K562 (cell line): ENCODE measurements at regions not wholly inside any gene's neighbourhood (a gene's known extent, or its start where the extent isn't known, plus 50 kb on each side); places are given as distances from the start of the nearest gene placed in this dataset.

Experiments
- ATAC-seq: fragments of 200-7000 bp; cut with Tn5 transposase; 3 replicates; pipeline ENCODE4 v1.9.1; 2020; ENCODE audit warnings: moderate library complexity
- BruUV-seq: library from RNA; stranded (reverse); fragments of 400-500 nt; replicated peaks from 2 replicates; lab custom pipeline; 2021; lab: Mats Ljungman, UMichigan
- CTCF ChIA-PET: fragments of 300-600 bp; formaldehyde crosslinking; extraction: SDS; loops from one replicate; lab custom pipeline; 2021; ENCODE audit warnings: low intra/inter-chr PET ratio; lab: Yijun Ruan, JAX
- POLR2A ChIA-PET: fragments of 300-600, 350-650 bp; sonication (Branson Sonifier 250); formaldehyde crosslinking; extraction: SDS; loops from one replicate; lab custom pipeline; 2021; ENCODE audit warnings: antibody characterized with exemption, inconsistent platforms; lab: Yijun Ruan, JAX
- DNase-seq, 4 experiments: peaks; one replicate each; pipeline versions ENCODE4 v3.0.0 to v3.0.0-alpha.2; 2011 to 2018; ENCODE audit warnings: low spot score in 3 of 4, mixed read lengths in 3 of 4; ENCODE audit errors: extremely low read depth in 1 of 4
- FAIRE-seq: peaks from 2 replicates; lab custom pipeline; 2011; peaks lifted over from hg19 to GRCh38; lab: Jason Lieb, UNC
- H2AFZ ChIP-seq: 2 replicates; pipeline ENCODE4 v1.6.0; 2011; ENCODE audit warnings: low read depth, low read length, control low read depth, inconsistent platforms
- H3K27ac ChIP-seq: fragments of 200-600 bp; 3 replicates; pipeline ENCODE4 v1.8.0; 2011; ENCODE audit warnings: low read depth, mild to moderate bottlenecking, control low read depth, inconsistent platforms, low read length, moderate library complexity, mixed read lengths; ENCODE audit errors: extremely low read depth
- H3K27me3 ChIP-seq, 2 experiments: fragments of 300-600 bp in 1 of 2; 2 replicates in 1 of 2; 3 replicates in 1 of 2; pipeline versions ENCODE4 v1.6.0 to v1.8.0; 2011; ENCODE audit warnings: inconsistent platforms in 2 of 2, low read length in 2 of 2, mild to moderate bottlenecking in 1 of 2, mixed read lengths in 1 of 2, moderate library complexity in 1 of 2; ENCODE audit not compliant: control insufficient read depth in 2 of 2, insufficient read depth in 2 of 2
- H3K36me3 ChIP-seq: fragments of 300-600 bp; 3 replicates; pipeline ENCODE4 v1.8.0; 2011; ENCODE audit warnings: mild to moderate bottlenecking, low read length, inconsistent platforms; ENCODE audit not compliant: control insufficient read depth, insufficient read depth
- H3K4me1 ChIP-seq, 2 experiments: fragments of 200-600 bp in 1 of 2; replicated peaks in 1 of 2; 2 replicates in 1 of 2; 3 replicates in 1 of 2; pipeline versions ENCODE4 v1.5.1 to v1.8.0; 2011; ENCODE audit warnings: inconsistent platforms in 2 of 2, low read length in 2 of 2, mild to moderate bottlenecking in 1 of 2, mixed read lengths in 1 of 2, moderate library complexity in 1 of 2; ENCODE audit not compliant: control insufficient read depth in 2 of 2, insufficient read depth in 2 of 2
- H3K4me2 ChIP-seq: 2 replicates; pipeline ENCODE4 v1.6.1; 2011; ENCODE audit warnings: low read length, control low read depth, inconsistent platforms, mixed read lengths; ENCODE audit not compliant: insufficient read depth
- H3K4me3 ChIP-seq: fragments of 200-600 bp; sonication (generic), shearing (Covaris generic); 2 replicates; pipeline ENCODE4 v1.5.1; 2016; ENCODE audit warnings: control low read depth, inconsistent platforms
- H3K79me2 ChIP-seq: fragments of 200-600 bp; 3 replicates; pipeline ENCODE4 v1.8.0; 2011; ENCODE audit warnings: low read length, inconsistent platforms; ENCODE audit not compliant: control insufficient read depth, insufficient read depth
- H3K9ac ChIP-seq, 2 experiments: 2 replicates each; pipeline versions ENCODE4 v1.6.0 to v1.6.1; 2011; ENCODE audit warnings: low read depth in 2 of 2, low read length in 2 of 2, control low read depth in 1 of 2, inconsistent platforms in 1 of 2, mild to moderate bottlenecking in 1 of 2, mixed read lengths in 1 of 2; ENCODE audit not compliant: insufficient read depth in 1 of 2
- H3K9me1 ChIP-seq: one replicate; pipeline ENCODE4 v1.6.0; 2011; ENCODE audit warnings: inconsistent platforms, mild to moderate bottlenecking, low read length, moderate library complexity; ENCODE audit not compliant: control insufficient read depth, insufficient read depth
- H3K9me3 ChIP-seq: replicated peaks from 2 replicates; pipeline ENCODE4 v1.5.1; 2011; ENCODE audit warnings: low read depth, low read length, inconsistent platforms; ENCODE audit not compliant: control insufficient read depth, insufficient read depth
- H4K20me1 ChIP-seq: replicated peaks from 2 replicates; pipeline ENCODE4 v1.6.1; 2011; ENCODE audit warnings: low read length, inconsistent platforms, mixed read lengths; ENCODE audit not compliant: control insufficient read depth, insufficient read depth
- BACH1 ChIP-seq: fragments of 200-800 bp; sonication (Bioruptor generic); IDR thresholded peaks from 2 replicates; pipeline ENCODE4 v1.6.1; 2016; ENCODE audit warnings: missing genetic modification characterization, missing compliant biosample characterization
- EGR1 ChIP-seq: fragments of 450-650 bp; conservative IDR thresholded peaks from 2 replicates; pipeline ENCODE4 v1.6.1; 2017; ENCODE audit warnings: mild to moderate bottlenecking
- FOXM1 ChIP-seq, 2 experiments: fragments of 450-650 bp in 1 of 2; sonication (generic) in 1 of 2; formaldehyde crosslinking in 1 of 2; IDR thresholded peaks; 2 replicates each; pipeline versions ENCODE4 v1.6.1 to v1.9.0; 2017 to 2022; ENCODE audit warnings: low read depth in 2 of 2, mild to moderate bottlenecking in 2 of 2, missing genetic modification reagents in 1 of 2, moderate library complexity in 1 of 2
- MGA ChIP-seq: fragments of 450-650 bp; IDR thresholded peaks from 2 replicates; pipeline ENCODE4 v1.6.1; 2016; ENCODE audit warnings: mild to moderate bottlenecking, moderate library complexity
- PKNOX1 ChIP-seq: fragments of 450-650 bp; IDR thresholded peaks from 2 replicates; pipeline ENCODE4 v1.6.1; 2016
- RBBP5 ChIP-seq: fragments of 200-600 bp; sonication (generic); IDR thresholded peaks from 2 replicates; pipeline ENCODE4 v1.6.1; 2012; ENCODE audit warnings: borderline replicate concordance, mild to moderate bottlenecking, low read length, control low read depth, inconsistent platforms; ENCODE audit not compliant: insufficient read depth, poor library complexity, severe bottlenecking
- STAT5A ChIP-seq: IDR thresholded peaks from 2 replicates; pipeline ENCODE4 v1.6.1; 2012; ENCODE audit warnings: low read length, inconsistent platforms, borderline replicate concordance
- TAF1 ChIP-seq: IDR thresholded peaks from 2 replicates; pipeline ENCODE4 v1.6.1; 2011; ENCODE audit warnings: mild to moderate bottlenecking, low read length, moderate library complexity; ENCODE audit not compliant: insufficient read depth, control insufficient read depth, severe bottlenecking; ENCODE audit errors: extremely low read depth
- ZNF324 ChIP-seq: fragments of 250-450 bp; sonication (Bioruptor Pico); IDR thresholded peaks from 2 replicates; pipeline ENCODE4 v1.4.0; 2020; ENCODE audit warnings: mild to moderate bottlenecking
- whole genome bisulfite sequencing: fragments of 100-300 bp; shearing (Covaris generic); methylation state at CpG from one replicate; pipeline ENCODE4 v1.1.6; 2016; ENCODE audit warnings: low coverage, mixed read lengths; ENCODE audit not compliant: insufficient coverage; ENCODE audit errors: missing lambda C conversion rate; 5-methylcytosine and 5-hydroxymethylcytosine counted together
- in situ Hi-C: fragments of 300-500 bp; cut with MboI; formaldehyde crosslinking; loops from 4 replicates; pipeline ENCODE4 v1.15.0; 2018; ENCODE audit warnings: inconsistent platforms, mixed read lengths
- intact Hi-C: fragments of 100-400 bp; cut with micrococcal nuclease; formaldehyde crosslinking; loops from 2 replicates; pipeline ENCODE4 v1.14.2; 2022

GRCh38 chr3:11698326-11699082, 54.8 kb upstream of the VGLL4 start:
- in situ Hi-C loops, result no loop called here
- Histone ChIP-seq H3K4me3 (no peak overlapping the region), H3K4me1 (no peaks in the 10 kb centered on the region), H3K4me2 (no peak overlapping the region), H3K36me3 (no peaks in the 10 kb centered on the region), H3K9me1 (no peaks in the 10 kb centered on the region), H3K27me3 (peaks cover 28 to 34% of the 10 kb centered on the region in 2 experiments; a peak in 4 of 5 replicates), H2AFZ (no peak overlapping the region), H3K27ac (no peak overlapping the region), H3K9me3 (no peaks in the 10 kb centered on the region), H4K20me1 (no peaks in the 10 kb centered on the region), H3K79me2 (no peaks in the 10 kb centered on the region), H3K9ac (no peak overlapping the region)
- CTCF ChIA-PET, result no interaction called here
- DNase-seq, result no peak
- intact Hi-C loops, result no loop called here
- 0% methylated on average over 7 of the region's 7 CpGs for whole genome bisulfite sequencing
- no TSS peak for BruUV-seq
- POLR2A ChIA-PET, result interaction anchor here (0.8 to 1.6 kb wide), 3 partner anchors 9 to 419 kb away, joined by 3 to 4 read pairs (median 4); no protein-coding TSS in a partner anchor
- no peak for FAIRE-seq
- ATAC-seq, result no peak
- no peak for TF ChIP-seq FOXM1 (IDR thresholded peaks at IDR 0.05; ENCODE audit: low read depth)
- no peak for TF ChIP-seq FOXM1 (CRISPR knock-in tag; IDR thresholded peaks at IDR 0.05; ENCODE audit: low read depth)
- TF ChIP-seq STAT5A, result no peak
- TF ChIP-seq MGA, result no peak
- no peak for TF ChIP-seq EGR1
- TF ChIP-seq RBBP5, result no peak
- TF ChIP-seq BACH1 (tag), result no peak
- no peak for TF ChIP-seq TAF1
- no peak for TF ChIP-seq ZNF324 (CRISPR knock-in tag)
- TF ChIP-seq PKNOX1, result no peak
